ENCODE measurements at regions not wholly inside any gene's neighbourhood (a gene's known extent, or its start where the extent isn't known, plus 50 kb on each side); places are given as distances from the start of the nearest gene placed in this dataset.

DNA sequence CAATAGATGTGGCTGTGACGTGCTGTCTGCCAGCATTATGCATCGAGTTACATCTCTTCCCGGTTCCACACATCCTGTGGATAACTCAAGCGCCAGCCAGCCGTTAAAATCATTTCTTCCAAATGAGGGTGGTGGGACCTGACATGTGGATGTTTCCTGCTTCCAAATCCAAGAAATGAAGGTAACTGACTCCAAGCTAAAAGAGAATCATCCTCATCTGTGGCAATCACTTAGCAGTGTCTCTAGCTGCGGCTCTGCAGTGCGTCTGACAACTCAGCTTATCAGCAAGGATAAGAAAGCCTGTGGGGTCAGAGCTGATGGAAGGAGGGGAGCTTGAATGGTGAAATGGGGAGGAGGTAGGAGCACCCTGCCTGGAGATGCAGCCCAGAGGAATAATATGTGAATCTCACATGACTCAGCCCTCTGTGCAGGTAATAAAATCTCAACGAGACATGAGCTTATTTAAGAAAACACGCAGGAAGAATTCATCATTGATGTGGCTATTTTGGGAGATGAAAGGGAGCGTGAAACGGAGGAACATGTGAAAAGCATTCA, 382.2 kb upstream of the TRIB2 start:
- DNase-seq (ENCODE audit: low read depth in 4 of 4, low spot score in 1 of 4), result no peak

DNA sequence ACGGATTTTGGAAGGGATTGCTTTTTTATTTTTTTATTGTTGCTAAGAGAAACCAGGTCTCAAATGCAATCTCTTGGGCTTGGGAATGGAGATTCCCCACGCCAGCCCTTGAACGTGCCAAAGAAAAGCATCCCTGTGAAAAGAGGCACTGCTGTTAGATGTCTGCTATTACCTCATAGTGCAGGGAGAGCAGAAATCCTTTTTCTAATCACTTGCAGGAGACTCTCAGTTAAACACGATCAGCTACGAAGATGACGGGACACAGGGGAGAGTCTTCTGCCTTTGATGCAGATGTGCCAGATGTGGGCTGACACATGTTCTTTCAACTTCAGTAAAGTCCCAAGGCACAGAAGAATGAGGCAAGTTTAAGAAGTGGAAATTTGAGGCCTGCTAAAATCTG, 381.6 kb upstream of the TRIB2 start:
- DNase-seq (ENCODE audit: low read depth in 4 of 4, low spot score in 1 of 4), result no peak

- DNase-seq (ENCODE audit: low read depth in 4 of 4, low spot score in 1 of 4), result no peak
Measured at GRCh38 chr2:12335995-12336394, 380.7 kb upstream of the TRIB2 start.

DNA sequence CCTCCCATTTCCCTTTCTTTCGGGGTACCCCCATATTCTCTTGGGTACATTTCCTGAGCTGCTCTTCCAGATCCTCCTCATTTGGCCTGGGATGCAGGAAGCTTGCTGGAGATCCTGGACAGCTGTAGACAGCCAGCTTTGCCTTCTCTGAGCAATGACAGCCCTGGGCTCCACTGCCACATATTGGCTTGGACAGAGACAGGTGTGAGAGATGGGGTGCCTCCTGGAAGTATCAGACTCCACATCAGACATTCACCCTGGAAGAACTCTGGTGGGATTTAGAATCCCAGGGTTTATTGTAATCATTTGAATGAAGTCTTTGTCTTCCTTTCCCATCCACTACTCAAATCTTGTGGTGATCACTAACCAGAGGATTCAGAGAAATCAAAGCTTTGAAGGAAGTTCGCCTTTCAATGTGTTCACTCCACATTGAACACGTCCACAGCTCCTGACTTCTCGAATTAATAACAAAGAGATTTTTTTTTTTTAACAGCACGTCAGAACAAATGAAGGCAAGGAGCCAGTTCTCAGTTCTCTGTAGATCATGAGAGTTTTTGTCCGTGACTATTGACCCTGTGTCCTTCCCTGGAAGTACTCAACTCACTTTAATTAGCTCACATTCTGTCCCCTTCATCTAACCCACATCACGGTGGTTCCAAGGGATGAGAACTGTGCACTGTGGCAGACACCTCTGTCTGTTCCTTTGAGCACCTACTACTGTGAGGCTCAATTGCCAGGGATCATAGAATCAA, 377.6 kb upstream of the TRIB2 start:
- no peak for DNase-seq (ENCODE audit: low read depth in 4 of 4, low spot score in 1 of 4)

- DNase-seq (ENCODE audit: low read depth in 4 of 4, low spot score in 1 of 4), result no peak
Measured at GRCh38 chr2:12340164-12340563, 376.6 kb upstream of the TRIB2 start.

GRCh38 chr2:12341215-12341614, 375.5 kb upstream of the TRIB2 start:
- DNase-seq (ENCODE audit: low read depth in 4 of 4, low spot score in 1 of 4), result no peak

DNA sequence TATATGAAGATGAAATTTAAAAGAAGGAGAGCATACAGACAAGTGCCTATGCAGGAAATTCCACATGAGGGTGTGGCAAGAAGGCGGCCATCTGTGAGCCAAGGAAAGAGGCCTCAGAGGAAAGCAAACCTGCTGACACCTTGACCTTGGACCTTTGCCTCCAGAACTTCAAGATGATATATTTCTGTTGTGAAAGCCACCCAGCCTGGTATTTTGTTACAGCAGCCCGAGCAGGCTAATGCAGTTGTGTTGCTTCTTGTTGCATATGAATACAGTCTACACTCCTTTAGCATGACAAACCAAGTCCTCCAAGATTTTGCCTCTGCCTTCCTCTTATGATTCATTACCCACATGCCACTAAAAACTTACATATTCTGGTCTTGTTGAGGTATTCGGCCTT, 374.8 kb upstream of the TRIB2 start:
- no peak for DNase-seq (ENCODE audit: low read depth in 4 of 4, low spot score in 1 of 4)

DNA sequence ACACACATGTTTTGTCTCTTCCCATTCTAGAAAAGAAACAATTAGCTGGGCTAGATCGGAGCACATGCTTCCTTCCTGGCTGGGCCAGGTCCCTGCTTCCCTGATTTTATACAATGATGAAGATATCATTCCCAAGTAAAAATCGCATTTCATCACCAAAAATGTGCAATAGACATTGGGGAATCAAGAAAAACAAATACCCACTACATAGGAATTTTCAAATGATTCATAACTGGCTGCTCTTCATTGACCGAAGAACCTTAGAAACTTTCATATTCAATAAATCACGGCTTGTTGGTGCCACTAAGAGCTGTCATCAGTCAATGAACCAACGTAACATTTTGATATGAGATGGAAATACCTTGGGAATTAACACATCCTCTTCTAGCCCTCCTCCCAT, 373.6 kb upstream of the TRIB2 start:
- DNase-seq (ENCODE audit: low read depth in 4 of 4, low spot score in 1 of 4), result no peak

GRCh38 chr2:12347066-12347493, 369.7 kb upstream of the TRIB2 start:
- DNase-seq (ENCODE audit: low read depth in 4 of 4, low spot score in 1 of 4), result no peak

DNA sequence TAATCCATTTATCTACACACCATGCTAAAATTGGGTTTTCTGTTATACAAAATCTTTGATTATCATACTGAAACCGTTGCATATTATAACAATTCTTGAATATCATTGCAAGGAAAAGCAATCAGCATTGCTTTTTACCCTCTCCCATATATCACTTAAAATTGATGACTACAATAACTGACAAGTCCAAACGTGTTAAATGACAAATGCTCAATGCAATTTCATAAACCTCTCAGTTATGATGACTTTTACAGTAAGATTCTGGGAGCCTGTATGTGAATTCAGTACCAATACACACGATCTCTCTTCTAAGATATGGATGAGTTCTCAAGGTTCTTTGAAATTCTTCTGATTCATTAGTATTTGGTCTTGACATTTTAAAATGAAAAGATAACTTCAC, 368.5 kb upstream of the TRIB2 start:
- no peak for DNase-seq (ENCODE audit: low read depth in 4 of 4, low spot score in 1 of 4)

DNA sequence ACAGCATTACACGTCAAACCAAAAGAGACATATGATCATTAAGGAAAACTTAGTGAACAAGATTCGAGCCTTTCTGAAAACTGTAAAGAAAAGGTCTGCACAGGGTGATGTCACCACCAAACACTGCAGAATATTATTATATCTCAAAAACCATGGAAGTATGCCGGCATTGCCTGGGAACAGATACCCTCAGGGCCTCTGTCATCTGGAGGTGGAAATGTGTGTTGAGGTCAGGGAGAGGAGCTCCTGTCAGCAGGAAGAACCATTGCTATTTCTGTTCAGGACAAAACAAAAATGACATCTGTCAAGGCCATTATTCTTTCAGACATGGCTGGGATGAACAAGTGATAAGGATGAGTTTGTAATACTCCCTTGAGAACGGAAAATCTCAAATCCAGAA, 365.9 kb upstream of the TRIB2 start:
- no peak for DNase-seq (ENCODE audit: low read depth in 4 of 4, low spot score in 1 of 4)

GRCh38 chr2:12352889-12353288, 363.8 kb upstream of the TRIB2 start:
- no peak for DNase-seq (ENCODE audit: low read depth in 4 of 4, low spot score in 1 of 4)

GRCh38 chr2:12361506-12361905, 355.2 kb upstream of the TRIB2 start:
- no peak for DNase-seq (ENCODE audit: low read depth in 4 of 4, low spot score in 1 of 4)

GRCh38 chr2:12363138-12363537, 353.6 kb upstream of the TRIB2 start:
- DNase-seq (ENCODE audit: low read depth in 4 of 4, low spot score in 1 of 4), result no peak

DNA sequence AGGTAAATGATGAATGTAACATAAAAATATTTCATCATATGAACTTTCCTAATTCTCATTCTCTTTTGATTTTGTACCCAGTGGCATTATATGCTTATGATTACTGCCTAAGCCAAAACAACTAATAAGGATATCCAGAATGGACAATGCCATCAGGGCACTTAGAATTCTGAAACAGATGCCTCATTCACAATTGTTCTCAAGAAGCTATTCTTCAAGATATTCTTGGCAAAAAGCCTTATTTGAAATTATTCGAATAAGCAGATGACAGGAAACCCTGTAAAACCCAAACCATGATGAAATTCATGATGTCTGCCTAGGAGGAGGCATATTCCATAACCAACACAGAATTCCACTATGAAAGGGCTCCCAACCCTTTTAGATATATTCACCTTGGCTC, 353.2 kb upstream of the TRIB2 start:
- no peak for DNase-seq (ENCODE audit: low read depth in 4 of 4, low spot score in 1 of 4)

- no peak for DNase-seq (ENCODE audit: low read depth in 4 of 4, low spot score in 1 of 4)
Measured at GRCh38 chr2:12369566-12369965, 347.2 kb upstream of the TRIB2 start.

DNA sequence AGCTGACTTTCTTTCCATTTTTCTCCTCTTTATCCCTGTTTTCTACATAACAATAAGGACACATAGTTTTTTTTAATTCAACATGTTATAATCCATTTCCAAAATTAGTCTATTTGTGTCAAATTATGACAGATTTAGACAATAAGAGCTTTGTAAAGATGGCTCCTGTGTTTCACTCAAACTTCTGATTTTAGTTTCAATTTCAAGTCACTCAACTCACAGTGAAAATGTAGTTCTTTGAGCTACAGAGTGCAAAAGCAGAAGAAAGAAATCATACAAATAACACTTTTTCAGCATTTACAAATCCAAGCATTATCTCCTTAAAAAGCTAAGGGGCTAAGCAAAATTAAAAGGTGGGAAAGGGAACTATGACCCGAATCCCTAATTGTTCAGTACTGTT, 340.7 kb upstream of the TRIB2 start:
- DNase-seq (ENCODE audit: low read depth in 4 of 4, low spot score in 1 of 4), result no peak

DNA sequence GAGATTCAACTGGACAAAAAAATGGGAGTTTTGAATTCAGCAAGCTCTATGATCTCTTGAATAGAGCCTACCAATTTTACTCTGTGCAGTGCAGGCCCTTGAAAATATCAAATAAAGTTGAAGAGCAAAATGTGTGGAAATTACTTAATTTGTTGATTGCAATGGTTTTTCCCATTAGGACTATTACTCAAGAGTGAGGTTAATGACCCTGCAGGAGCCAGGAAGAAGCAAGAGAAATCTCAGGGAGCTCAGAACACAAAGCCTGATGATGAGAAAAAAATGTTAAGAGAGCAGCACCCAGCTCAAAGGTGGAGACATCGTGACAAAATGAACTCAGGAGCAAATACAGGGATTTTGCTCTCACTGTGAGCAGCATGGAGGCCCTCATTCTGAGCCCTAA, 337.6 kb upstream of the TRIB2 start:
- DNase-seq (ENCODE audit: low read depth in 4 of 4, low spot score in 1 of 4), result no peak

DNA sequence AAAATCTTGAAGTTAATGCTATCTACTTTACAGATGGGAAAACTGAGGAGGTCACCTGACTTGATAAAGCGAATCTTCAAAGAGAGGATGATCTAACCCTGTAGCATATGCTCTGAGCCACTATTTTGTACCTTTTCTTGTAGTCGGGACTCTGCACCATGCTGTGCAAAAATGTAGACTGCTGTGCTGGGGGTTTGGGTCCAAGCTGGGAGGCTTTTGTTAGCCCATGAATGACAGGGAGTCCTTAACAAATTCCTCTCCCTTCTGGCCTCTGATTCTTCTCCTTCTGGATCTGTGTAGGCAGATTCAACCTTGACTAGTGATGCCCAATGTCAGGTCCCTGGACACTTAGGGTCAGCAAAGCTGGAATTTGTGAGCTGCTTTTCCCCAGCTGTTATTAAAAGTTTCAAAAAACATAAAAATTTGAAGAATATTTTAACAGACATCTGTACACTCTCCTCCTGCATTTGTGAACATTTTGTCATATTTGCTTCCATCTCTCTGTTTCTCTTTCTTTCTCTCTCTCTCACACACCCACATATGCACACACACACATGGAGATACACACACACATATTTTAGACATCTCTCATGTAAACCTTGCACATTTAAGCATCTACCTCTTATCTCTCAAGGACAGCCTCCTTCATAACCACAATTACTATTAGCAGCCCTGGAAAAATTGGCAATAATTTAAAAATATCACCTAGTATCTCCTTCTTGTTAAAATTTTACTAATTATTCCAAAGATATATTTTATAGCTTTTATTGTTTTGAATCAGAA, 335.0 kb upstream of the TRIB2 start:
- no peak for DNase-seq (ENCODE audit: low read depth in 4 of 4, low spot score in 1 of 4)

GRCh38 chr2:12382366-12382765, 334.4 kb upstream of the TRIB2 start:
- DNase-seq (ENCODE audit: low read depth in 4 of 4, low spot score in 1 of 4), result no peak

- no peak for DNase-seq (ENCODE audit: low read depth in 4 of 4, low spot score in 1 of 4)
Measured at GRCh38 chr2:12389344-12390045, 327.2 kb upstream of the TRIB2 start.

- DNase-seq (ENCODE audit: low read depth in 4 of 4, low spot score in 1 of 4), result no peak
Measured at GRCh38 chr2:12391116-12391515, 325.6 kb upstream of the TRIB2 start.

Measured in stimulated activated CD4-positive, alpha-beta T cell treated with anti-CD3 and anti-CD28 coated beads, Interleukin-1b, Interleukin-23, amount 100 ng/mL, for 24 hours (primary cell).